ENCODE measurements at regions not wholly inside any gene's neighbourhood (a gene's known extent, or its start where the extent isn't known, plus 50 kb on each side); places are given as distances from the start of the nearest gene placed in this dataset.

DNA sequence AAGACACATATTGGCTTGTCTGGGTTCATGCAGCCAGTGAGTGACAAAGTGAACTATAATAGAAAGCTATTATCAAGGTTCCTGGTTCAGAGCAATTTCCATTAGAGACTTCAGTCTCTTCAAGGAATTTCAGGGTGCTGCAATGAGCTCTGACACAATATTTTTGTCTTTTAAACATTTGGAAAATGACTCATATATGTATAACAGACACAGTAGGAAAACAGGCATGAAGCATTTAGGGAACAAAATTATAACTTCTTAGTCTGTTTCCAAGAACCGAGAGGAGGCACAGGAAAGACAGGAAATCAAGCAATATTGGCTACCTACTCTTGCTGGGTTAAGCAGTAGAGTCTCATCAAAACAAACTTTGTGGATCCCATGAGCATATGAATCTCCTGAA lies 170.4 kb downstream of the PTPRC start:
- peaks cover 0 to 7% (median 0%) of the 10 kb centered on the region in 4 donors for H3K9me3 ChIP-seq
- TF ChIP-seq, protein P1, sequence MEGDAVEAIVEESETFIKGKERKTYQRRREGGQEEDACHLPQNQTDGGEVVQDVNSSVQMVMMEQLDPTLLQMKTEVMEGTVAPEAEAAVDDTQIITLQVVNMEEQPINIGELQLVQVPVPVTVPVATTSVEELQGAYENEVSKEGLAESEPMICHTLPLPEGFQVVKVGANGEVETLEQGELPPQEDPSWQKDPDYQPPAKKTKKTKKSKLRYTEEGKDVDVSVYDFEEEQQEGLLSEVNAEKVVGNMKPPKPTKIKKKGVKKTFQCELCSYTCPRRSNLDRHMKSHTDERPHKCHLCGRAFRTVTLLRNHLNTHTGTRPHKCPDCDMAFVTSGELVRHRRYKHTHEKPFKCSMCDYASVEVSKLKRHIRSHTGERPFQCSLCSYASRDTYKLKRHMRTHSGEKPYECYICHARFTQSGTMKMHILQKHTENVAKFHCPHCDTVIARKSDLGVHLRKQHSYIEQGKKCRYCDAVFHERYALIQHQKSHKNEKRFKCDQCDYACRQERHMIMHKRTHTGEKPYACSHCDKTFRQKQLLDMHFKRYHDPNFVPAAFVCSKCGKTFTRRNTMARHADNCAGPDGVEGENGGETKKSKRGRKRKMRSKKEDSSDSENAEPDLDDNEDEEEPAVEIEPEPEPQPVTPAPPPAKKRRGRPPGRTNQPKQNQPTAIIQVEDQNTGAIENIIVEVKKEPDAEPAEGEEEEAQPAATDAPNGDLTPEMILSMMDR (IDR thresholded peaks at IDR 0.05), result no peak
- no peak for TF ChIP-seq POLR2A (IDR thresholded peaks at IDR 0.05)
- H3K27me3 ChIP-seq, result no peaks in the 10 kb centered on the region
- no peaks in the 10 kb centered on the region for H3K4me1 ChIP-seq
- no peak overlapping the region for H3K27ac ChIP-seq
- DNase-seq, result no peak
- no peak overlapping the region for H3K4me3 ChIP-seq
- no peaks in the 10 kb centered on the region for H3K36me3 ChIP-seq

DNA sequence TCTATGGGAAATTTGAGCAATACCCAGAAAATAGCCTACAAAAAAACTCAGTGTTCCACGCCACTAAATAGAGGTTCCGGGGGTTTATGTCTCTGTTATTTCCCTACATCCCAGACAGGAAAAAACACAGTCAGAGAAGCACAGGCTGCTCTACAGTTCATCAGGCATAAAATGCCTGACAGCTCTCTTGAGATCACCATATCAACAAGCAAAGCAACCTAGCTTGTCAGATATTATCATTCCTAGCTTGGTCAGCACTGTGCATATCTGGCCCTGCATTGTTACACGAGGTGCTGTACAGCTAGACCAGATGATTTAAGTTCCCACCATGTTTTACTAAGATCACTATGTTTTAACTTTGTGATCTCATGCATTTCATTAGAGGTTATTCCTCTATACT lies 172.6 kb downstream of the PTPRC start:
- no peak for TF ChIP-seq POLR2A (IDR thresholded peaks at IDR 0.05)
- TF ChIP-seq, protein P1 (IDR thresholded peaks at IDR 0.05), result no peak
- Histone ChIP-seq H3K27me3 (no peaks in the 10 kb centered on the region), H3K9me3 (peaks cover 0 to 7% (median 0%) of the 10 kb centered on the region in 4 donors), H3K36me3 (no peaks in the 10 kb centered on the region), H3K4me3 (no peak overlapping the region), H3K4me1 (no peaks in the 10 kb centered on the region), H3K27ac (no peak overlapping the region)
- DNase-seq, result no peak

DNA sequence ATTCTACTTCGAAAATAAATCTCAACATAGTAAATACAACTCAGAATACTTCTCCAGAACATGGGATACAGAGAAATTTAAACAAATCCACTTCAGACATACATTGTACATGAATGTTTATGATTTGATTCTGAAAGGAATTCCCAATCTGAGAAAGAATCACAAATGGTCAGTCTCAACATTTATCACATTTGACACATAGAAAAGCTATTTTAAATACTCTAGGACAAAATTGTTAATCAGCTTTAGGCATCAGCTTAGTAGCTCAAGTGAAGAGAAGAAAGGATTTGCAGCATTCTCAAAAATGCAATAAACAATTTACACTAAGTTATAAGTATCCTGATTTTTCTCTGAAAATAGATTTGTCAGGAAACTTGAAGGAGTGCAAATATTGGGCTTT lies 184.8 kb downstream of the PTPRC start:
- TF ChIP-seq, protein P1 (IDR thresholded peaks at IDR 0.05), result no peak
- no peak for TF ChIP-seq POLR2A (IDR thresholded peaks at IDR 0.05)
- no peak overlapping the region for H3K27ac ChIP-seq
- H3K4me1 ChIP-seq, result no peaks in the 10 kb centered on the region
- H3K27me3 ChIP-seq, result no peaks in the 10 kb centered on the region
- no peaks in the 10 kb centered on the region for H3K36me3 ChIP-seq
- no peak for DNase-seq
- H3K9me3 ChIP-seq, result no peaks in the 10 kb centered on the region
- no peak overlapping the region for H3K4me3 ChIP-seq

DNA sequence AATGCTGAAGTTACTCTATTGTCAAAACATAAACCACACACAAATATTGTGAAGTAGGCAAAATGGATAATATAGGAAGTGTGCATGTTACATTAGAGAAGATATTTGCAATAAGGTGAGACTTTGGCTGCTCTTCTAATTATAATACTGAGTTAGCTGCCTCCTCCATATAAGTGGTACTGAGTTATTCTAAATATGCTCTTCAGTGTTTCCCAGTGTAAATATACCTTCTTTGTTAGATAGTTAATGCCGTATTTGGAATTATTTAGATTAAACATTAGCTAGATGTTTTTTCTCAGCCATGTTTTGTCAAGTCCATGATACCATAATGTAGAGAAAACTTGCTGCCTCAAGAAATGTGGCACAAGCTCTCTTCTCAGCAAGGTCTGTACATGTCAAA lies 186.4 kb downstream of the PTPRC start:
- no peaks in the 10 kb centered on the region for H3K4me1 ChIP-seq
- H3K27ac ChIP-seq, result no peak overlapping the region
- H3K36me3 ChIP-seq, result no peaks in the 10 kb centered on the region
- DNase-seq, result no peak
- no peaks in the 10 kb centered on the region for H3K9me3 ChIP-seq
- no peak overlapping the region for H3K4me3 ChIP-seq
- TF ChIP-seq, protein P1 (IDR thresholded peaks at IDR 0.05), result no peak
- no peak for TF ChIP-seq POLR2A (IDR thresholded peaks at IDR 0.05)
- H3K27me3 ChIP-seq, result no peaks in the 10 kb centered on the region

DNA sequence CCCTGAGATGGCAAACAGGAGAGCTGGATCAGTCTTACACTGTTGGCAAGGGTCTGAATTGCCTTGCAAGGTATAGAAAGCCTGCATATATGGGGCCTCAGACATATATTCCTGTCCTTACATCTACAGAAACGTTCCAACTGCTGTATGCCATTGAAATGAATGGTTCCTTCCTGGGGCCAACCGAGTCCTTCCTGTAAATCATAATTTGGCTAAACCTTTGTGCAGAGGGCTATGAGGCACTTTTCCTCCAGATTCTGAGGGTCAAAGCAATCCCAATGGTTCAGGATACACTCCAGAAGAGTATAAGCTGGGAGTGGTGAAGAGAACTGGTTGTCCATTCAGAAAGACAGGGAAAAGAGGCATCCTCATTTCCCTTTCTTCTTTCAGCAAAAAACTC lies 190.5 kb downstream of the PTPRC start:
- Histone ChIP-seq H3K4me3 (no peak overlapping the region), H3K27me3 (no peaks in the 10 kb centered on the region), H3K4me1 (no peaks in the 10 kb centered on the region), H3K36me3 (no peaks in the 10 kb centered on the region), H3K27ac (no peak overlapping the region), H3K9me3 (no peaks in the 10 kb centered on the region)
- no peak for TF ChIP-seq POLR2A (IDR thresholded peaks at IDR 0.05)
- TF ChIP-seq, protein P1 (IDR thresholded peaks at IDR 0.05), result no peak
- no peak for DNase-seq

DNA sequence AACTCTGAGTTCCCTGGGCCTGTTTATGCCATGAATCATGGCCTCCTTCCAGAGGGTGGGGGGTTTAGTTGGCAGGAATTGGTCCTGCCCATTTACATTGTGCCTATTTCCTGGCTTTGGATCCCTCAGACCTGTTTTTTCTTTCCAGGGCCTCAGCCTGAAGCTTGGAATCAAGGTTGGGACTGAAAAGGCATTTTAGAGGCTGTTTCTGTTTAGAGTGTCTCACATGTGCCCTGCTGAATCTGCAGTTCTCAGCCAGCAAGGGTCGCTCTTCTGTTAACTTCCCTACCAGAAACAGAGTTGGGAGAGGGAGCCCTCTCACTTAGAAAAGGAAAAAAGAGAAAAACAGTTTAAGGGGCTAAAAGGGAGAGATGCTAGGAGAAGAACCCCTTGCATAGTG lies 191.1 kb downstream of the PTPRC start:
- no peaks in the 10 kb centered on the region for H3K4me1 ChIP-seq
- H3K9me3 ChIP-seq, result no peaks in the 10 kb centered on the region
- no peaks in the 10 kb centered on the region for H3K36me3 ChIP-seq
- no peak for DNase-seq
- H3K4me3 ChIP-seq, result no peak overlapping the region
- TF ChIP-seq, protein P1 (IDR thresholded peaks at IDR 0.05), result no peak
- no peak for TF ChIP-seq POLR2A (IDR thresholded peaks at IDR 0.05)
- no peaks in the 10 kb centered on the region for H3K27me3 ChIP-seq
- no peak overlapping the region for H3K27ac ChIP-seq

All from Peyer's patch (tissue), 4 donors.